ENCODE measurements at regions not wholly inside any gene's neighbourhood (a gene's known extent, or its start where the extent isn't known, plus 50 kb on each side); places are given as distances from the start of the nearest gene placed in this dataset.

GRCh38 chr6:4582506-4583417, 193.4 kb upstream of the CDYL start:
- peak; percentile 80 for ATAC-seq
- H3K9me3 ChIP-seq: peaks cover 0 to 12% (median 2%) of the 10 kb centered on the region in 3 donors
- H3K27me3 ChIP-seq: no peaks in the 10 kb centered on the region
- peaks cover 4 to 19% (median 7%) of the 10 kb centered on the region in 3 donors for H3K4me1 ChIP-seq
- H3K4me3 ChIP-seq: no peak overlapping the region
- no peak for TF ChIP-seq EP300 (IDR thresholded peaks at IDR 0.05)
- no peak for TF ChIP-seq POLR2AphosphoS5 (IDR thresholded peaks at IDR 0.05)
- TF ChIP-seq, protein P1, sequence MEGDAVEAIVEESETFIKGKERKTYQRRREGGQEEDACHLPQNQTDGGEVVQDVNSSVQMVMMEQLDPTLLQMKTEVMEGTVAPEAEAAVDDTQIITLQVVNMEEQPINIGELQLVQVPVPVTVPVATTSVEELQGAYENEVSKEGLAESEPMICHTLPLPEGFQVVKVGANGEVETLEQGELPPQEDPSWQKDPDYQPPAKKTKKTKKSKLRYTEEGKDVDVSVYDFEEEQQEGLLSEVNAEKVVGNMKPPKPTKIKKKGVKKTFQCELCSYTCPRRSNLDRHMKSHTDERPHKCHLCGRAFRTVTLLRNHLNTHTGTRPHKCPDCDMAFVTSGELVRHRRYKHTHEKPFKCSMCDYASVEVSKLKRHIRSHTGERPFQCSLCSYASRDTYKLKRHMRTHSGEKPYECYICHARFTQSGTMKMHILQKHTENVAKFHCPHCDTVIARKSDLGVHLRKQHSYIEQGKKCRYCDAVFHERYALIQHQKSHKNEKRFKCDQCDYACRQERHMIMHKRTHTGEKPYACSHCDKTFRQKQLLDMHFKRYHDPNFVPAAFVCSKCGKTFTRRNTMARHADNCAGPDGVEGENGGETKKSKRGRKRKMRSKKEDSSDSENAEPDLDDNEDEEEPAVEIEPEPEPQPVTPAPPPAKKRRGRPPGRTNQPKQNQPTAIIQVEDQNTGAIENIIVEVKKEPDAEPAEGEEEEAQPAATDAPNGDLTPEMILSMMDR (IDR thresholded peaks at IDR 0.05): no peak
- no peak for TF ChIP-seq POLR2A (IDR thresholded peaks at IDR 0.05)
- H3K36me3 ChIP-seq: no peaks in the 10 kb centered on the region
- 82 to 84% methylated on average over 8 of the region's 8 CpGs for WGBS, 2 donors (ENCODE audit: low coverage in 1 of 2)
- peak overlapping the region in 3 of 4 donors; percentile 53 to 76 (median 65) for H3K27ac ChIP-seq

DNA sequence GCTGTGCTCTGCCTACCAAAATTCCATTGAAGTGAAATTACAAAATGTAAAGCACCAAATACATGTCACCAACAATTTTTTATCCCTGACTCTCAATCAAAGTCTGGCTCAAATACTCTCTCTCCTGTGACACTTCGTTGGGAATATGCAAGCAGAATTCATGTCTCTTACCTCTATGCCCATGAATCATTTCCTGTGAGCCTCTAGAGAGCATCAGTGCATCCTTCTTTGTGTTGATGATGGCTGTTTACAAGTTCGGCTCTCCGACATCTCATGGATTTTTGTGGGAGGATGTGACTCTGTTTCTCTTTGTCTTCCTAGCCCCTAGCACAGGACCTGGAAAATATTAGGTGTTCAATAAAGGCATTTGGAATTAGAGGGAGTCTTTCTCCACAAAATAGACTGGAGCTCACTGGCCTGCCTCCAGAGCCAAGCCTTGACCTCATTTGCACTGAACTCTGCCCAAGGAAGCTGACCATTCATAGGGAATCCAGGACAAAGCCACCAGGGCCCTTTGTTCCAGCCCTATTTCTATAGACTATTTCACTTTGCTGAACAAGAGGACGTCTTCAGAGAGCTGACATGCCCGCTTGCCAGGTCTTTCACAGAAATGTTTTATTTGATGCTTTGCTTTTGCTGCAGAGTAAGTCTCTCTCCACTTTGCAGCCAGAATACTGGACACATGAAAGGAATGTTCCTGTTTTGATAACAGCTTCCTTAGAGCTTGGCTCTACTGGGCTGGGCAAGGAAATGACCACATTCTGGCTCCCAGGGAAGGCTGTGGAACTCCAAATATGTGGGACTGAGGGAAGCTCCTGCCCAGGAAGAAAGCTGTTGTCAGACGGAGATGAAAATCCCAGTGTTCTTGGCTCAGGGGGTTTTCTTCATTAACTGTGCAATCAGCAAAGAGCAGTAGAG, 194.5 kb upstream of the CDYL start:
- H3K4me1 ChIP-seq: peaks cover 4 to 28% (median 7%) of the 10 kb centered on the region in 3 donors
- TF ChIP-seq POLR2AphosphoS5 (IDR thresholded peaks at IDR 0.05): peak; percentile 2
- no peak for TF ChIP-seq POLR2A (IDR thresholded peaks at IDR 0.05)
- 58 to 72% methylated on average over 4 to 6 of the region's 6 CpGs for WGBS, 2 donors (ENCODE audit: low coverage in 1 of 2)
- peaks cover 0 to 12% (median 2%) of the 10 kb centered on the region in 3 donors for H3K9me3 ChIP-seq
- H3K27me3 ChIP-seq: no peaks in the 10 kb centered on the region
- no peak overlapping the region for H3K4me3 ChIP-seq
- H3K36me3 ChIP-seq: no peaks in the 10 kb centered on the region
- peak overlapping the region; percentile 53 to 76 (median 59) for H3K27ac ChIP-seq
- peak; percentile 74 for ATAC-seq

DNA sequence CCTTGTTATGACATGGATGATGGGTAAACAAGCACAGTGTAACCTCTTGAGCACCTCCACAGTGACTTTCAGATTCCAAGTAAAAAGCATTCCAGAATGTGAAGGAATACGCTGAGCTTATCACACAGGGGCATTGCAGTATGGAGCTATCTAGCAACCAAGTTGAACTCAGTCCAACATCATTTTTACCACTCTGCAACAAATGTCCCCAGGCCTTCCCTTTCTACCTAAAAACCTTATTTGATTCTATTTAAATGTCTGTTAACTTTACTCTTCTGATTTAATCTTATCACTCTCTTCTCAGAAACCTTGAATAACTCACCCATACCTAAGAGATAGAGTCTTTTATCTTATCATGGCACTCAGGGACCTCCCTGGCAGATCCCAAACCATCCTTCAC, 195.8 kb upstream of the CDYL start:
- Histone ChIP-seq H3K4me3 (no peak overlapping the region), H3K27ac (no peak overlapping the region), H3K36me3 (no peaks in the 10 kb centered on the region), H3K9me3 (peaks cover 0 to 12% (median 2%) of the 10 kb centered on the region in 3 donors), H3K27me3 (no peaks in the 10 kb centered on the region), H3K4me1 (peaks cover 4 to 28% (median 7%) of the 10 kb centered on the region in 3 donors)
- WGBS, 2 donors (ENCODE audit: low coverage in 1 of 2): 100% methylated on average over 1 of the region's 1 CpG
- no peak for ATAC-seq
- TF ChIP-seq EP300 (IDR thresholded peaks at IDR 0.05): no peak
- TF ChIP-seq POLR2A (IDR thresholded peaks at IDR 0.05): no peak
- TF ChIP-seq, protein P1 (IDR thresholded peaks at IDR 0.05): no peak
- no peak for TF ChIP-seq POLR2AphosphoS5 (IDR thresholded peaks at IDR 0.05)

GRCh38 chr6:4577406-4577805, 198.8 kb upstream of the CDYL start:
- H3K9me3 ChIP-seq: peaks cover 0 to 12% (median 2%) of the 10 kb centered on the region in 3 donors
- no peaks in the 10 kb centered on the region for H3K27me3 ChIP-seq
- H3K4me1 ChIP-seq: peaks cover 0 to 23% (median 4%) of the 10 kb centered on the region in 3 donors
- H3K27ac ChIP-seq: peak overlapping the region; percentile 23 to 57 (median 44)
- no peak overlapping the region for H3K4me3 ChIP-seq
- peak; percentile 88 for ATAC-seq
- H3K36me3 ChIP-seq: no peaks in the 10 kb centered on the region
- 0 to 11% methylated on average over 2 of the region's 2 CpGs for WGBS, 2 donors (ENCODE audit: low coverage in 1 of 2)
- peak; percentile 98 for TF ChIP-seq POLR2AphosphoS5 (IDR thresholded peaks at IDR 0.05)
- no peak for TF ChIP-seq EP300 (IDR thresholded peaks at IDR 0.05)
- TF ChIP-seq, protein P1 (IDR thresholded peaks at IDR 0.05): no peak
- TF ChIP-seq POLR2A (IDR thresholded peaks at IDR 0.05): no peak

DNA sequence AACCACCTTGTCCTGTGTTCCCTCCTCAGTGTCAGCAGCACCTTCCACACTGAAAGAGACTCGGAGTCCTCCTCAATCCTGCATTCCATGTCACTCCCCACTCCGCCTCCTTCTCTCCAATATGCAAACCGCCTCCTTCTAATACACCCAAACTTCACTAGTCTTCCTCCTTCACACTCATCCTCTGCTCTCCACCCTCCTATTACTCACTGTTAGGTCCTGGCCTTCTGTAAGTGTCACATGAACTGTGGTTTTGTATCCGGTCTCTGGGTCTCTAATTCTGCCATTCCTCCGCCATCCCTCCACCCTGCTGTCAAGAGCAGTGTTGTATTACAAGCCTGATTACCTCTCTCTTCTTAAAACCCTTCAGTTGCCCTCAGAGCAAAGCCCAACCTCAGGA, 200.5 kb upstream of the CDYL start:
- Histone ChIP-seq H3K4me1 (peaks cover 0 to 15% (median 4%) of the 10 kb centered on the region in 3 donors), H3K27me3 (no peaks in the 10 kb centered on the region), H3K4me3 (no peak overlapping the region), H3K9me3 (peaks cover 0 to 16% (median 0%) of the 10 kb centered on the region in 3 donors), H3K36me3 (no peaks in the 10 kb centered on the region), H3K27ac (no peak overlapping the region)
- WGBS, 2 donors (ENCODE audit: low coverage in 1 of 2): 97% methylated on average over 4 to 5 of the region's 5 CpGs
- ATAC-seq: no peak
- TF ChIP-seq, protein P1 (IDR thresholded peaks at IDR 0.05): no peak
- TF ChIP-seq POLR2AphosphoS5 (IDR thresholded peaks at IDR 0.05) (no peak), POLR2A (IDR thresholded peaks at IDR 0.05) (no peak), EP300 (IDR thresholded peaks at IDR 0.05) (no peak)

Data from gastroesophageal sphincter (tissue), 4 donors.